Lower leg skin (tissue), 4 donors: ENCODE measurements at regions not wholly inside any gene's neighbourhood (a gene's known extent, or its start where the extent isn't known, plus 50 kb on each side); places are given as distances from the start of the nearest gene placed in this dataset.

ENCODE experiments used
- DNase-seq, 2 donors: peaks; one replicate each; pipeline ENCODE4 v3.0.0-alpha.2; 2019; ENCODE audit warnings: low spot score in 2 of 2
- H3K4me3 ChIP-seq: fragments of 200-600 bp; sonication (generic); 2 replicates; pipeline ENCODE4 v1.5.1; 2017; ENCODE audit warnings: mild to moderate bottlenecking, low read depth; ENCODE audit not compliant: poor library complexity, severe bottlenecking
- POLR2A ChIP-seq, 2 donors: fragments of 450-650 bp; IDR thresholded peaks; one replicate each; pipeline ENCODE4 v1.6.1; 2016 to 2017; ENCODE audit warnings: antibody characterized with exemption in 2 of 2, mild to moderate bottlenecking in 1 of 2, moderate library complexity in 1 of 2
- WGBS, 2 donors: methylation state at CpG; one replicate each; pipeline ENCODE4 v1.1.5; 2018; 5-methylcytosine and 5-hydroxymethylcytosine counted together
- intact Hi-C: fragments of 100-400 bp; cut with DNase I; formaldehyde crosslinking; loops from one replicate; pipeline ENCODE4 v1.15.0; 2023; ENCODE audit warnings: low total_unique reads
- TF ChIP-seq, protein P1 (sequence below), 3 donors: fragments of 450-650 bp; IDR thresholded peaks; one replicate each; pipeline ENCODE4 v1.5.1; 2016; ENCODE audit warnings: antibody characterized with exemption in 3 of 3, mild to moderate bottlenecking in 3 of 3, moderate library complexity in 2 of 3

DNA sequence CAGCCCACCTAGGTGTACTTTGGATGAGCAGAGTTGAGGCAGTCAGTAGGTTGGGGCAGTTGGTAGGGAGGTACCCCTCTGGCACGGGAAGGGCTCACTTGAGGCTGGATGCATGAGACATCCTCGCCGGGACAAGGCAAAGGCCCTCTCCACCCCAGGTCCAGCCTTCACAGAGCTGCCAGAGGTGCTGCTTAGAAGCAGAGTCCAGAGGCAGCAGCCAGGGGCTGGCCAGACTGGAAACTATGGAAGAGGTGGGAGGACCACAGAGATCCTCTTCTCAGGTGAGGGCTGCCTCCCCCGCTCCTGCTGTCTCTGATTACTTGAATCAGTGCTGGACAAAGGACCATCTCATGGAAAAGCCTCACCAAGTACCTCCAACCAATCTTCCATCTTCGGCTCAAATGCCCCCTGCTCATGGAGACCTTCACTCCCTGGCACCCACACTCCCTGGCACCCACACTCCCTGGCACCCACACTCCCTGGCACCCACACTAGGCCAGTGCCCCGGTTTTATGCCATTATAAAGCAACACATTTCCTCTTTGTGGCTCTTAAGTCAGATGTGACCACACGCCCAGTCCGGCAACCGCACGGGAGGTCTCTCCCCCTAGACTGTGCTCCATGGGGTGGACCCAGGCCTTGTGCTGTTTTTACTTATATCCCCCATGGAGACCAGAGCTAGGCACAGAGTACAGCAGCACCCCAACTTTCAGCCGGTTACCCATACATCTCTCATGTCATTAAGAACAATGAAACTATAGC is 100.1 kb downstream of the YTHDF1 start:
- intact Hi-C loops: no loop called here
- no peak for TF ChIP-seq POLR2A (IDR thresholded peaks at IDR 0.05)
- TF ChIP-seq, protein P1, sequence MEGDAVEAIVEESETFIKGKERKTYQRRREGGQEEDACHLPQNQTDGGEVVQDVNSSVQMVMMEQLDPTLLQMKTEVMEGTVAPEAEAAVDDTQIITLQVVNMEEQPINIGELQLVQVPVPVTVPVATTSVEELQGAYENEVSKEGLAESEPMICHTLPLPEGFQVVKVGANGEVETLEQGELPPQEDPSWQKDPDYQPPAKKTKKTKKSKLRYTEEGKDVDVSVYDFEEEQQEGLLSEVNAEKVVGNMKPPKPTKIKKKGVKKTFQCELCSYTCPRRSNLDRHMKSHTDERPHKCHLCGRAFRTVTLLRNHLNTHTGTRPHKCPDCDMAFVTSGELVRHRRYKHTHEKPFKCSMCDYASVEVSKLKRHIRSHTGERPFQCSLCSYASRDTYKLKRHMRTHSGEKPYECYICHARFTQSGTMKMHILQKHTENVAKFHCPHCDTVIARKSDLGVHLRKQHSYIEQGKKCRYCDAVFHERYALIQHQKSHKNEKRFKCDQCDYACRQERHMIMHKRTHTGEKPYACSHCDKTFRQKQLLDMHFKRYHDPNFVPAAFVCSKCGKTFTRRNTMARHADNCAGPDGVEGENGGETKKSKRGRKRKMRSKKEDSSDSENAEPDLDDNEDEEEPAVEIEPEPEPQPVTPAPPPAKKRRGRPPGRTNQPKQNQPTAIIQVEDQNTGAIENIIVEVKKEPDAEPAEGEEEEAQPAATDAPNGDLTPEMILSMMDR (IDR thresholded peaks at IDR 0.05): no peak
- WGBS, 2 donors: 77 to 79% methylated on average over 11 of the region's 11 CpGs
- no peak overlapping the region for H3K4me3 ChIP-seq
- DNase-seq: no peak

- DNase-seq: no peak
- TF ChIP-seq, protein P1 (IDR thresholded peaks at IDR 0.05): no peak
- no peak for TF ChIP-seq POLR2A (IDR thresholded peaks at IDR 0.05)
- intact Hi-C loops: no loop called here
- WGBS, 2 donors: 72% methylated on average over 16 of the region's 16 CpGs
- H3K4me3 ChIP-seq: no peak overlapping the region
Measured at GRCh38 chr20:63114693-63115311, 101.1 kb downstream of the YTHDF1 start.

DNA sequence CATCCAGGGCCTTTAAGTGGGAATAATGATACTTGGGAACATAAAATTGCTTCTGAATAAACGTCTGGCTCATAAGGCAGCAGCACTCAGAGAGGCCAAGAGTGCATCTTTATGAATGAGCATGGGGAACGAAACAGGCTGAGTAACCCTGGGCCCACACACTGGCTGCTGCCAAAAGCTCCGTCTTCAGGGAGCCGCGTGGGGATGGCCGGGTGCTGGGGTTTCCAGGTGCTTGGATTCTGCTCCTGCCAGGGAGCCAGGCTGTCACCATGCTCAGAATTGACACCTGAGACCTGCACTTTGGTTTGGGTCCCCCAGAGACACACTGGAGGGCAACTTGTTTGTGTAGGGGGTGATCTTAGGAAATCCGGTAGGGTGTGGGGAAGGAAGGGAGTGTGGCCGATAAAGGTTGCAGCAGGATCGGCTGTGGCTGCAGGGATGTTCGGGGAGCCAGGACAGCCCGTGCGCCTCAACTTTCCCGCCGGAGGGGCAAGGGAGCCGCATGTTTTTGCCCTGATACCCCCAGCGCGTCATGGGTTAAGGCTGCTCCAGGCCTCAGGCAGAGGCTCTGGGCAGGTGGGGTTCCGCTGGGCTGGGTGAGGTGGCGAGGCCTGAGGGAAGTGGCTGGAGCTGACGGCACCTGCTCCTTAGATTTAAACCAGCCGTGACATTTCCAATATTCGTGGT is 101.8 kb downstream of the YTHDF1 start:
- no peak for DNase-seq

DNA sequence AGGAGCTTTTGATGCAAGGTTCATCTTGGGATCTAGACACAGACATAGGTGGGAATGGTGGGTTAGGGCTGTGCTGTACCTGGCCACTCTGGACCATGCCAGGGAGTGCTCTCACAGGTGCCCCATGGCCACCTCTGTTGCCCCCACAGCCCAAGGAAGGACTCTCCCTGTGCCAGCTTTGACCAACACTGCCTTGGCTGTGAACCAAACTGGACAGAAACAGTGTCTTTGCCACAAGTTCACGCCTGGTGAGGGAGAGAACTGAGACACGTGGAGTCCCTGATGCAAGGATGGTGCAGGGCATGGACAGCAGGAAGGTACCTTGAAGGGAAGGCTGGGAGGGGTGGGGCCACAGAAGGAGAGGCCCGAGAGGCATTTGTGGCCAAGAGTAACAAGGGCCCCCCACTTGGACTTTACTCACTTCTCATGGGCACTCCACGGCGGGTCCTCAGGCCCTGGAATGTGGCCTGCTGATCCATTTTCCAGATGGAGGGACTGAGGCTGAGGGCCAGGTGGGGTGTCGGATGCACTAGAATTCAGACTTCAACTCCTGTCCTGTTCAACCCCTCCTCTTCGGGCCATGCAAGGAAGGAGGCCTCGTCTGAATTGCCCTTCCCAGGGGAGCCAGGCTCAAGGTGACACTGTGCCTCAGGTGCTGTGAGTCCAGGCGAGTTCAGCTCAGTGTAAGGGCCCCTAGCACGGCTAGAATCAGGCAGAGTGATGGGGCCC is 103.3 kb downstream of the YTHDF1 start:
- H3K4me3 ChIP-seq: no peak overlapping the region
- WGBS, 2 donors: 70 to 75% methylated on average over 10 of the region's 10 CpGs
- TF ChIP-seq POLR2A (IDR thresholded peaks at IDR 0.05): no peak
- TF ChIP-seq, protein P1 (IDR thresholded peaks at IDR 0.05): no peak
- DNase-seq: no peak
- intact Hi-C loops: no loop called here

More for the DNA sequence above, 101.8 kb downstream of the YTHDF1 start:
- intact Hi-C loops: no loop called here
- 57 to 67% methylated on average over 22 of the region's 22 CpGs for WGBS, 2 donors
- TF ChIP-seq POLR2A (IDR thresholded peaks at IDR 0.05): no peak
- TF ChIP-seq, protein P1 (IDR thresholded peaks at IDR 0.05): no peak
- no peak overlapping the region for H3K4me3 ChIP-seq

DNA sequence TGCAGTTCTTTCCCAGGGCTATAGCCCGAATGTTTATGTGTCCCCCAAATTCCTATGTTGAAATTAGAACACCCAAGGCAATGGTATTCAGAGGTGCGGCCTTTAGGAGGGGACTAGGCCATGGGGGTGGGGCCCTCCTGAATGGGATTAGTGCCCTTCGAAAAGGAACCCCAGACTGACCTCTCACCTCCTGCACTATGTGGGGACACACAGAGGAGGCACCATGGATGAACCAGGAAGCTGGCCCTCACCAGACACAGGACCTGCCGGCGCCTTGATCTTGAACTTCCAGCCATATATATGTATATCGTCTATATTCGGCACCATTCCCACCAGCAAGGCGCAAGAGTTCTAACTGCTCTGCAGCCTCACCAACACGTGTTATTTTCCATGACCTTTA is 101.5 kb upstream of the BHLHE23 start:
- 88 to 93% methylated on average over 9 of the region's 9 CpGs for WGBS, 2 donors
- DNase-seq: no peak
- H3K4me3 ChIP-seq: no peak overlapping the region
- intact Hi-C loops: no loop called here
- TF ChIP-seq, protein P1 (IDR thresholded peaks at IDR 0.05): no peak
- TF ChIP-seq POLR2A (IDR thresholded peaks at IDR 0.05): no peak
